Fibroblast of pulmonary artery (primary cell): ENCODE measurements at regions not wholly inside any gene's neighbourhood (a gene's known extent, or its start where the extent isn't known, plus 50 kb on each side); places are given as distances from the start of the nearest gene placed in this dataset.

Experiments
- DNase-seq: peaks from one replicate; pipeline ENCODE4 v3.0.0-alpha.2; 2010; ENCODE audit warnings: low read depth
- H3K4me3 ChIP-seq: replicated peaks from 2 replicates; pipeline ENCODE4 v1.5.1; 2011; ENCODE audit warnings: low read depth, mild to moderate bottlenecking, control low read depth, low read length, moderate library complexity
- CTCF ChIP-seq: IDR thresholded peaks from 2 replicates; pipeline ENCODE4 v1.5.1; 2011; ENCODE audit warnings: mild to moderate bottlenecking, control low read depth, low read length, inconsistent platforms; ENCODE audit errors: missing control alignments

DNA sequence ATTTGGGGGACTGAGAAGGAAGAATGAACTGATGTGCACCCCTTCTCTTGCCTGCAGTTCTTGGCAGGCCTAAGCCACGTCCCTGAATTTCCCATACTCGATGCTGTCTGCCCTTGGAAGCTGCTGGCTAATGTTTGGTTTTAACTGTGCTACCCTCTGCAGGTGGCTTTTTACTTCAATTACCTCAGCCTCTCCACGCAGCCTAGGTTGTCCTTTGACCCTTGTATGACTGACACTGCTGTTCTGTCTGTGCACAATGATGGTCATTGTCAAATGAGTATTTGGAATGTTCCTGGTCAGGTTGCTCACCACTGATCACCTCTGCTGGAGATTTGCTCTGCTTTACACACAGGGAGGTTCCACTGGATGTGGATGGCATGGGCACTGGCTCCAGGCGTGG, 137.1 kb downstream of the ZNF518B start:
- DNase-seq, result no peak
- no peak for TF ChIP-seq CTCF
- H3K4me3 ChIP-seq, result no peak overlapping the region

GRCh38 chr4:10317345-10317744, 139.9 kb downstream of the ZNF518B start:
- H3K4me3 ChIP-seq, result no peak overlapping the region
- no peak for DNase-seq
- no peak for TF ChIP-seq CTCF

DNA sequence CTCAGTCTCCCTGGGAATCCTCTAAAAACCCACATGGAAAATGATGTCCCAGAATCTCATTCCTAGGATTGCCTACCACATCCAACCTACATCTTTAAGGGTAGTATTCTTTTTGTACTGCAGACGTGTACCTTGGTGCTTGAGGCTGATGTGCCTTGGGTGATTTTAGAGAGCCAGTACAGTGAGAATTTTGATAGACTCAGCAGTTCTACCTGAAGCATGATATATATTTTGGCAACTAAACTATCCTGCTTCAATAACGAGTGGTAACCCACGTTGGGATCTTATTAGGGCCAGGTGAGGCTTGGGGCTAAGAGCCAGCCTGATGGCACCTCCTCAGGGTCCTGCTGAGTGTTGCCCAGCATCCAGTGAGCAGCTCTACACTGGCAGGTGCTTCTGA, 140.4 kb downstream of the ZNF518B start:
- TF ChIP-seq CTCF, result no peak
- no peak overlapping the region for H3K4me3 ChIP-seq
- no peak for DNase-seq

GRCh38 chr4:10315638-10316037, 141.6 kb downstream of the ZNF518B start:
- no peak overlapping the region for H3K4me3 ChIP-seq
- DNase-seq, result no peak
- TF ChIP-seq CTCF, result no peak

- no peak overlapping the region for H3K4me3 ChIP-seq
- TF ChIP-seq CTCF, result no peak
- no peak for DNase-seq
Observed at GRCh38 chr4:10312568-10312967, 144.7 kb downstream of the ZNF518B start.

GRCh38 chr4:10311939-10312338, 145.3 kb downstream of the ZNF518B start:
- TF ChIP-seq CTCF, result no peak
- no peak overlapping the region for H3K4me3 ChIP-seq
- no peak for DNase-seq

- peak; percentile 14 for DNase-seq
- no peak for TF ChIP-seq CTCF
- no peak overlapping the region for H3K4me3 ChIP-seq
Observed at GRCh38 chr4:10305816-10306215, 151.4 kb downstream of the ZNF518B start.
